HTR-8/SVneo (cell line): ENCODE measurements at regions not wholly inside any gene's neighbourhood (a gene's known extent, or its start where the extent isn't known, plus 50 kb on each side); places are given as distances from the start of the nearest gene placed in this dataset.

Source experiments
- DNase-seq: peaks from one replicate; pipeline ENCODE4 v3.0.0; 2011; ENCODE audit warnings: low spot score, mixed read lengths; ENCODE audit not compliant: insufficient read length
- FAIRE-seq: peaks from 2 replicates; lab custom pipeline; 2011; peaks lifted over from hg19 to GRCh38; lab: Jason Lieb, UNC

GRCh38 chr9:1718836-1719235, 296.3 kb upstream of the SMARCA2 start:
- FAIRE-seq = no peak
- no peak for DNase-seq

GRCh38 chr9:1721196-1721595, 294.0 kb upstream of the SMARCA2 start:
- DNase-seq (no peak), FAIRE-seq (no peak)

- DNase-seq = no peak
- FAIRE-seq = no peak
Observed at GRCh38 chr9:1722404-1722803, 292.7 kb upstream of the SMARCA2 start.

GRCh38 chr9:1723522-1724015, 291.6 kb upstream of the SMARCA2 start:
- DNase-seq (no peak), FAIRE-seq (no peak)

GRCh38 chr9:1726993-1727759, 288.0 kb upstream of the SMARCA2 start:
- DNase-seq (no peak), FAIRE-seq (no peak)

- FAIRE-seq (no peak), DNase-seq (no peak)
Observed at GRCh38 chr9:1729631-1730030, 285.5 kb upstream of the SMARCA2 start.

GRCh38 chr9:1732670-1733069, 282.5 kb upstream of the SMARCA2 start:
- FAIRE-seq (no peak), DNase-seq (no peak)

- no peak for FAIRE-seq
Observed at GRCh38 chr9:1738511-1739100, 276.5 kb upstream of the SMARCA2 start.

GRCh38 chr9:1743121-1743960, 271.8 kb upstream of the SMARCA2 start:
- no peak for FAIRE-seq
- DNase-seq = no peak

More at GRCh38 chr9:1738511-1739100, 276.5 kb upstream of the SMARCA2 start:
- no peak for DNase-seq

- no peak for DNase-seq
Observed at GRCh38 chr9:1745980-1746379, 269.2 kb upstream of the SMARCA2 start.

GRCh38 chr9:1747417-1747967, 267.7 kb upstream of the SMARCA2 start:
- no peak for DNase-seq
- no peak for FAIRE-seq

More at GRCh38 chr9:1745980-1746379, 269.2 kb upstream of the SMARCA2 start:
- FAIRE-seq = no peak

- FAIRE-seq (no peak), DNase-seq (no peak)
Observed at GRCh38 chr9:1748407-1748806, 266.7 kb upstream of the SMARCA2 start.

- DNase-seq = no peak
- no peak for FAIRE-seq
Observed at GRCh38 chr9:1757186-1757585, 258.0 kb upstream of the SMARCA2 start.

GRCh38 chr9:1759009-1759408, 256.1 kb upstream of the SMARCA2 start:
- FAIRE-seq (no peak), DNase-seq (no peak)

GRCh38 chr9:1759771-1760300, 255.3 kb upstream of the SMARCA2 start:
- no peak for FAIRE-seq

GRCh38 chr9:1761807-1762206, 253.3 kb upstream of the SMARCA2 start:
- no peak for FAIRE-seq

More at GRCh38 chr9:1759771-1760300, 255.3 kb upstream of the SMARCA2 start:
- DNase-seq = no peak

GRCh38 chr9:1766042-1766441, 249.1 kb upstream of the SMARCA2 start:
- no peak for DNase-seq
- no peak for FAIRE-seq

More at GRCh38 chr9:1761807-1762206, 253.3 kb upstream of the SMARCA2 start:
- DNase-seq = no peak

GRCh38 chr9:1768561-1768960, 246.6 kb upstream of the SMARCA2 start:
- no peak for FAIRE-seq
- DNase-seq = no peak

- FAIRE-seq (no peak), DNase-seq (no peak)
Observed at GRCh38 chr9:1771094-1771789, 243.9 kb upstream of the SMARCA2 start.

- DNase-seq = no peak
- no peak for FAIRE-seq
Observed at GRCh38 chr9:1775230-1775629, 239.9 kb upstream of the SMARCA2 start.
